ENCODE measurements at regions not wholly inside any gene's neighbourhood (a gene's known extent, or its start where the extent isn't known, plus 50 kb on each side); places are given as distances from the start of the nearest gene placed in this dataset.

GRCh38 chr14:73787486-73788316, 63.9 kb upstream of the PTGR2 start:
- Histone ChIP-seq H3K36me3 (ENCODE audit: control insufficient read depth in 1 of 2, insufficient read depth in 2 of 2, low read length in 2 of 2) (no peaks in the 10 kb centered on the region), H3K9me3 (ENCODE audit: control insufficient read depth in 1 of 2, low read length in 2 of 2) (no peaks in the 10 kb centered on the region), H3K27me3 (ENCODE audit: low read depth, low read length) (no peaks in the 10 kb centered on the region), H3K4me1 (ENCODE audit: control insufficient read depth in 1 of 2, insufficient read depth in 2 of 2, low read length in 2 of 2) (peaks cover 43 to 54% of the 10 kb centered on the region in 2 donors), H3K27ac (ENCODE audit: low read length) (peak overlapping the region; percentile 99), H3K4me3 (ENCODE audit: low read depth in 1 of 2, low read length in 2 of 2) (peak overlapping the region; percentile 76 to 87)

- Histone ChIP-seq H3K4me1 (ENCODE audit: control insufficient read depth in 1 of 2, insufficient read depth in 2 of 2, low read length in 2 of 2) (peaks cover 45 to 58% of the 10 kb centered on the region in 2 donors), H3K4me3 (ENCODE audit: low read depth in 1 of 2, low read length in 2 of 2) (peak overlapping the region; percentile 76 to 91), H3K27me3 (ENCODE audit: low read depth, low read length) (no peaks in the 10 kb centered on the region), H3K36me3 (ENCODE audit: control insufficient read depth in 1 of 2, insufficient read depth in 2 of 2, low read length in 2 of 2) (no peaks in the 10 kb centered on the region), H3K9me3 (ENCODE audit: control insufficient read depth in 1 of 2, low read length in 2 of 2) (no peaks in the 10 kb centered on the region), H3K27ac (ENCODE audit: low read length) (peak overlapping the region; percentile 99)
These were observed 64.8 kb upstream of the PTGR2 start for GRCh38 chr14:73786636-73787485.

GRCh38 chr14:73785834-73786635, 65.6 kb upstream of the PTGR2 start:
- Histone ChIP-seq H3K4me3 (ENCODE audit: low read depth in 1 of 2, low read length in 2 of 2) (peak overlapping the region; percentile 76 to 91), H3K4me1 (ENCODE audit: control insufficient read depth in 1 of 2, insufficient read depth in 2 of 2, low read length in 2 of 2) (peaks cover 47 to 58% of the 10 kb centered on the region in 2 donors), H3K9me3 (ENCODE audit: control insufficient read depth in 1 of 2, low read length in 2 of 2) (no peaks in the 10 kb centered on the region), H3K36me3 (ENCODE audit: control insufficient read depth in 1 of 2, insufficient read depth in 2 of 2, low read length in 2 of 2) (no peaks in the 10 kb centered on the region), H3K27me3 (ENCODE audit: low read depth, low read length) (no peaks in the 10 kb centered on the region), H3K27ac (ENCODE audit: low read length) (peak overlapping the region; percentile 99)

GRCh38 chr14:73785336-73785833, 66.2 kb upstream of the PTGR2 start:
- Histone ChIP-seq H3K36me3 (ENCODE audit: control insufficient read depth in 1 of 2, insufficient read depth in 2 of 2, low read length in 2 of 2) (no peaks in the 10 kb centered on the region), H3K9me3 (ENCODE audit: control insufficient read depth in 1 of 2, low read length in 2 of 2) (no peaks in the 10 kb centered on the region), H3K4me1 (ENCODE audit: control insufficient read depth in 1 of 2, insufficient read depth in 2 of 2, low read length in 2 of 2) (peaks cover 48 to 52% of the 10 kb centered on the region in 2 donors), H3K27ac (ENCODE audit: low read length) (peak overlapping the region; percentile 99), H3K4me3 (ENCODE audit: low read depth in 1 of 2, low read length in 2 of 2) (peak overlapping the region; percentile 76 to 91), H3K27me3 (ENCODE audit: low read depth, low read length) (no peaks in the 10 kb centered on the region)

- peaks cover 46 to 50% of the 10 kb centered on the region in 2 donors for H3K4me1 ChIP-seq (ENCODE audit: control insufficient read depth in 1 of 2, insufficient read depth in 2 of 2, low read length in 2 of 2)
- no peaks in the 10 kb centered on the region for H3K36me3 ChIP-seq (ENCODE audit: control insufficient read depth in 1 of 2, insufficient read depth in 2 of 2, low read length in 2 of 2)
- no peaks in the 10 kb centered on the region for H3K27me3 ChIP-seq (ENCODE audit: low read depth, low read length)
- peak overlapping the region; percentile 76 to 91 for H3K4me3 ChIP-seq (ENCODE audit: low read depth in 1 of 2, low read length in 2 of 2)
- no peaks in the 10 kb centered on the region for H3K9me3 ChIP-seq (ENCODE audit: control insufficient read depth in 1 of 2, low read length in 2 of 2)
- H3K27ac ChIP-seq (ENCODE audit: low read length): peak overlapping the region; percentile 99
These were observed 66.7 kb upstream of the PTGR2 start for GRCh38 chr14:73784988-73785313.

GRCh38 chr14:73784181-73784987, 67.2 kb upstream of the PTGR2 start:
- no peaks in the 10 kb centered on the region for H3K27me3 ChIP-seq (ENCODE audit: low read depth, low read length)
- no peaks in the 10 kb centered on the region for H3K36me3 ChIP-seq (ENCODE audit: control insufficient read depth in 1 of 2, insufficient read depth in 2 of 2, low read length in 2 of 2)
- H3K4me3 ChIP-seq (ENCODE audit: low read depth in 1 of 2, low read length in 2 of 2): peak overlapping the region; percentile 76 to 91
- no peaks in the 10 kb centered on the region for H3K9me3 ChIP-seq (ENCODE audit: control insufficient read depth in 1 of 2, low read length in 2 of 2)
- peak overlapping the region; percentile 99 for H3K27ac ChIP-seq (ENCODE audit: low read length)
- peaks cover 45 to 46% of the 10 kb centered on the region in 2 donors for H3K4me1 ChIP-seq (ENCODE audit: control insufficient read depth in 1 of 2, insufficient read depth in 2 of 2, low read length in 2 of 2)

- H3K9me3 ChIP-seq (ENCODE audit: control insufficient read depth in 1 of 2, low read length in 2 of 2): no peaks in the 10 kb centered on the region
- peaks cover 33 to 38% of the 10 kb centered on the region in 2 donors for H3K4me1 ChIP-seq (ENCODE audit: control insufficient read depth in 1 of 2, insufficient read depth in 2 of 2, low read length in 2 of 2)
- H3K4me3 ChIP-seq (ENCODE audit: low read depth in 1 of 2, low read length in 2 of 2): peak overlapping the region in 1 of 2 donors; percentile 17
- H3K27ac ChIP-seq (ENCODE audit: low read length): peak overlapping the region; percentile 99
- no peaks in the 10 kb centered on the region for H3K36me3 ChIP-seq (ENCODE audit: control insufficient read depth in 1 of 2, insufficient read depth in 2 of 2, low read length in 2 of 2)
- H3K27me3 ChIP-seq (ENCODE audit: low read depth, low read length): no peaks in the 10 kb centered on the region
These were observed 68.4 kb upstream of the PTGR2 start for GRCh38 chr14:73783107-73783727.

GRCh38 chr14:73782623-73783022, 68.4 kb upstream of the PNMA1 start:
- Histone ChIP-seq H3K27me3 (ENCODE audit: low read depth, low read length) (no peaks in the 10 kb centered on the region), H3K4me3 (ENCODE audit: low read depth in 1 of 2, low read length in 2 of 2) (no peak overlapping the region), H3K9me3 (ENCODE audit: control insufficient read depth in 1 of 2, low read length in 2 of 2) (no peaks in the 10 kb centered on the region), H3K36me3 (ENCODE audit: control insufficient read depth in 1 of 2, insufficient read depth in 2 of 2, low read length in 2 of 2) (no peaks in the 10 kb centered on the region), H3K4me1 (ENCODE audit: control insufficient read depth in 1 of 2, insufficient read depth in 2 of 2, low read length in 2 of 2) (peaks cover 33 to 36% of the 10 kb centered on the region in 2 donors), H3K27ac (ENCODE audit: low read length) (peak overlapping the region; percentile 99)

GRCh38 chr14:73780896-73781295, 66.7 kb upstream of the PNMA1 start:
- H3K9me3 ChIP-seq (ENCODE audit: control insufficient read depth in 1 of 2, low read length in 2 of 2): no peaks in the 10 kb centered on the region
- H3K36me3 ChIP-seq (ENCODE audit: control insufficient read depth in 1 of 2, insufficient read depth in 2 of 2, low read length in 2 of 2): no peaks in the 10 kb centered on the region
- no peak overlapping the region for H3K4me3 ChIP-seq (ENCODE audit: low read depth in 1 of 2, low read length in 2 of 2)
- peaks cover 42 to 46% of the 10 kb centered on the region in 2 donors for H3K4me1 ChIP-seq (ENCODE audit: control insufficient read depth in 1 of 2, insufficient read depth in 2 of 2, low read length in 2 of 2)
- H3K27ac ChIP-seq (ENCODE audit: low read length): no peak overlapping the region
- H3K27me3 ChIP-seq (ENCODE audit: low read depth, low read length): no peaks in the 10 kb centered on the region

- Histone ChIP-seq H3K4me3 (ENCODE audit: low read depth in 1 of 2, low read length in 2 of 2) (no peak overlapping the region), H3K27ac (ENCODE audit: low read length) (no peak overlapping the region), H3K4me1 (ENCODE audit: control insufficient read depth in 1 of 2, insufficient read depth in 2 of 2, low read length in 2 of 2) (peaks cover 40 to 50% of the 10 kb centered on the region in 2 donors)
These were observed 66.2 kb upstream of the PNMA1 start for GRCh38 chr14:73780391-73780790.

More at GRCh38 chr14:73780391-73780790, 66.2 kb upstream of the PNMA1 start:
- H3K9me3 ChIP-seq (ENCODE audit: control insufficient read depth in 1 of 2, low read length in 2 of 2): no peaks in the 10 kb centered on the region
- H3K27me3 ChIP-seq (ENCODE audit: low read depth, low read length): no peaks in the 10 kb centered on the region
- H3K36me3 ChIP-seq (ENCODE audit: control insufficient read depth in 1 of 2, insufficient read depth in 2 of 2, low read length in 2 of 2): no peaks in the 10 kb centered on the region

All from muscle layer of duodenum (tissue), 2 donors.